NCI-H1436 treated with DMSO at 0.1 percent for 48 hours (cell line): ENCODE measurements at regions not wholly inside any gene's neighbourhood (a gene's known extent, or its start where the extent isn't known, plus 50 kb on each side); places are given as distances from the start of the nearest gene placed in this dataset.

Source experiments
- DNase-seq: peaks from one replicate; lab custom pipeline; 2025; lab: John Stamatoyannopoulos, UW

GRCh38 chr6:45830441-45831139 is 185.1 kb downstream of the CLIC5 start:
- no peak for DNase-seq

GRCh38 chr6:45829873-45830272 is 185.8 kb downstream of the CLIC5 start:
- no peak for DNase-seq

- DNase-seq = no peak
These were observed 187.6 kb downstream of the CLIC5 start for GRCh38 chr6:45827952-45828530.

GRCh38 chr6:45822873-45823272 is 192.8 kb downstream of the CLIC5 start:
- no peak for DNase-seq

GRCh38 chr6:45822246-45822812 is 193.3 kb downstream of the CLIC5 start:
- no peak for DNase-seq

GRCh38 chr6:45818655-45819054 is 197.0 kb downstream of the CLIC5 start:
- no peak for DNase-seq

GRCh38 chr6:45816674-45817297 is 198.9 kb downstream of the CLIC5 start:
- DNase-seq = no peak

- DNase-seq = no peak
These were observed 200.1 kb downstream of the CLIC5 start for GRCh38 chr6:45815466-45816125.

GRCh38 chr6:45814772-45815171 is 200.9 kb downstream of the CLIC5 start:
- no peak for DNase-seq

GRCh38 chr6:45813943-45814342 is 201.7 kb downstream of the CLIC5 start:
- no peak for DNase-seq

GRCh38 chr6:45812922-45813321 is 202.7 kb downstream of the CLIC5 start:
- DNase-seq = no peak

- DNase-seq = no peak
These were observed 206.7 kb downstream of the CLIC5 start for GRCh38 chr6:45808917-45809316.

- no peak for DNase-seq
These were observed 207.5 kb downstream of the CLIC5 start for GRCh38 chr6:45808042-45808645.

GRCh38 chr6:45807311-45808041 is 208.2 kb downstream of the CLIC5 start:
- no peak for DNase-seq

- DNase-seq = no peak
These were observed 209.5 kb downstream of the CLIC5 start for GRCh38 chr6:45806172-45806571.

- no peak for DNase-seq
These were observed 212.6 kb downstream of the CLIC5 start for GRCh38 chr6:45803071-45803470.

GRCh38 chr6:45801471-45802289 is 214.0 kb downstream of the CLIC5 start:
- no peak for DNase-seq

GRCh38 chr6:45800911-45801310 is 214.7 kb downstream of the CLIC5 start:
- no peak for DNase-seq

- DNase-seq = no peak
These were observed 220.0 kb downstream of the CLIC5 start for GRCh38 chr6:45795678-45796077.

- DNase-seq = no peak
These were observed 221.2 kb downstream of the CLIC5 start for GRCh38 chr6:45794465-45794864.
